ENCODE measurements at regions not wholly inside any gene's neighbourhood (a gene's known extent, or its start where the extent isn't known, plus 50 kb on each side); places are given as distances from the start of the nearest gene placed in this dataset.

DNA sequence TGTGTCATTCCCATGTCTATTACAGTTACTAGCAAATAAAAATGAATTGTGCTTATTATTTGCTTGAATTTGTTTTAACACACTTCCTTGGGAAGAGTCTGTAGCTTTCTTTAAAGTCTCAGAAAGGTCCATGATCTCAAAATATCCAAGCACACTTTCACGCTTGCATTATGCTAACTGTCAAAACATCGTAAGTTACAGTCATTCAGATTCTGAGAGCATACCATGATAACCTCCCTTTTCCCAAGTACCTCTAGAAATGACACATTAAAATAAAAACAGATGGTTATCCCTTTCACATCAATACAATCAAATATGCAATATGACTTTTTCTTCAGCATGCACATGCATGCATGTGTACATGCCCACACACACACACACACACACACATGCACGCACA is 1044.4 kb upstream of the MAP3K7 start:
- TF ChIP-seq RAD21 (conservative IDR thresholded peaks at IDR 0.05) (no peak), EP300 (conservative IDR thresholded peaks at IDR 0.05; ENCODE audit: poor library complexity, severe bottlenecking) (peak; percentile 83), POLR2AphosphoS5 (IDR thresholded peaks at IDR 0.05) (peak; percentile 75)
- TF ChIP-seq, protein P1, sequence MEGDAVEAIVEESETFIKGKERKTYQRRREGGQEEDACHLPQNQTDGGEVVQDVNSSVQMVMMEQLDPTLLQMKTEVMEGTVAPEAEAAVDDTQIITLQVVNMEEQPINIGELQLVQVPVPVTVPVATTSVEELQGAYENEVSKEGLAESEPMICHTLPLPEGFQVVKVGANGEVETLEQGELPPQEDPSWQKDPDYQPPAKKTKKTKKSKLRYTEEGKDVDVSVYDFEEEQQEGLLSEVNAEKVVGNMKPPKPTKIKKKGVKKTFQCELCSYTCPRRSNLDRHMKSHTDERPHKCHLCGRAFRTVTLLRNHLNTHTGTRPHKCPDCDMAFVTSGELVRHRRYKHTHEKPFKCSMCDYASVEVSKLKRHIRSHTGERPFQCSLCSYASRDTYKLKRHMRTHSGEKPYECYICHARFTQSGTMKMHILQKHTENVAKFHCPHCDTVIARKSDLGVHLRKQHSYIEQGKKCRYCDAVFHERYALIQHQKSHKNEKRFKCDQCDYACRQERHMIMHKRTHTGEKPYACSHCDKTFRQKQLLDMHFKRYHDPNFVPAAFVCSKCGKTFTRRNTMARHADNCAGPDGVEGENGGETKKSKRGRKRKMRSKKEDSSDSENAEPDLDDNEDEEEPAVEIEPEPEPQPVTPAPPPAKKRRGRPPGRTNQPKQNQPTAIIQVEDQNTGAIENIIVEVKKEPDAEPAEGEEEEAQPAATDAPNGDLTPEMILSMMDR (IDR thresholded peaks at IDR 0.05; ENCODE audit: poor library complexity, severe bottlenecking), result no peak
